Esophagus muscularis mucosa (tissue), 4 donors: ENCODE measurements at regions not wholly inside any gene's neighbourhood (a gene's known extent, or its start where the extent isn't known, plus 50 kb on each side); places are given as distances from the start of the nearest gene placed in this dataset.

ENCODE experiments used
- DNase-seq: peaks from one replicate; pipeline ENCODE4 v3.0.0-alpha.2; 2017; ENCODE audit errors: extremely low spot score
- H3K27ac ChIP-seq, 4 donors: fragments of 200-600 bp; sonication (generic); replicated peaks in 1 of 4; 1 replicate in 3 of 4; 2 replicates in 1 of 4; pipeline ENCODE4 v1.5.1; 2016 to 2019; ENCODE audit warnings: mild to moderate bottlenecking in 1 of 4
- H3K27me3 ChIP-seq, 4 donors: fragments of 200-600 bp; sonication (generic); one replicate each; pipeline versions ENCODE4 v1.5.1 to v1.6.0; 2016 to 2019
- H3K36me3 ChIP-seq, 4 donors: fragments of 200-600 bp; sonication (generic); one replicate each; pipeline ENCODE4 v1.5.1; 2016 to 2019
- H3K4me1 ChIP-seq, 4 donors: fragments of 200-600 bp; sonication (generic); one replicate each; pipeline ENCODE4 v1.5.1; 2016 to 2019
- H3K4me3 ChIP-seq, 4 donors: fragments of 200-600 bp; sonication (generic); 1 replicate in 2 of 4; 2 replicates in 2 of 4; pipeline ENCODE4 v1.5.1; 2016 to 2019; ENCODE audit warnings: mild to moderate bottlenecking in 4 of 4, moderate library complexity in 1 of 4
- H3K9me3 ChIP-seq, 4 donors: fragments of 200-600 bp; sonication (generic); 1 replicate in 3 of 4; 2 replicates in 1 of 4; pipeline ENCODE4 v1.5.1; 2016 to 2019
- EP300 ChIP-seq: sonication (generic); formaldehyde crosslinking; IDR thresholded peaks from one replicate; pipeline ENCODE4 v1.6.1; 2017; ENCODE audit warnings: antibody characterized with exemption
- POLR2A ChIP-seq: fragments of 450-650 bp; IDR thresholded peaks from one replicate; pipeline ENCODE4 v1.6.1; 2017; ENCODE audit warnings: antibody characterized with exemption, moderate library complexity, mild to moderate bottlenecking, low read depth
- POLR2AphosphoS5 ChIP-seq, 2 donors: sonication (generic); formaldehyde crosslinking; IDR thresholded peaks; one replicate each; pipeline ENCODE4 v1.6.1; 2017; ENCODE audit warnings: antibody characterized with exemption in 2 of 2
- WGBS: methylation state at CpG from one replicate; pipeline ENCODE4 v1.1.5; 2018; 5-methylcytosine and 5-hydroxymethylcytosine counted together
- intact Hi-C: fragments of 100-400 bp; cut with DNase I; formaldehyde crosslinking; loops from one replicate; pipeline ENCODE4 v1.15.1; 2023
- TF ChIP-seq, protein P1 (sequence below), 3 experiments: fragments of 200-600 bp in 2 of 3; fragments of 450-650 bp in 1 of 3; sonication (generic) in 2 of 3; IDR thresholded peaks; one replicate each; pipeline ENCODE4 v1.5.1; 2017 to 2019; ENCODE audit warnings: antibody characterized with exemption in 3 of 3, mild to moderate bottlenecking in 2 of 3, moderate library complexity in 1 of 3

DNA sequence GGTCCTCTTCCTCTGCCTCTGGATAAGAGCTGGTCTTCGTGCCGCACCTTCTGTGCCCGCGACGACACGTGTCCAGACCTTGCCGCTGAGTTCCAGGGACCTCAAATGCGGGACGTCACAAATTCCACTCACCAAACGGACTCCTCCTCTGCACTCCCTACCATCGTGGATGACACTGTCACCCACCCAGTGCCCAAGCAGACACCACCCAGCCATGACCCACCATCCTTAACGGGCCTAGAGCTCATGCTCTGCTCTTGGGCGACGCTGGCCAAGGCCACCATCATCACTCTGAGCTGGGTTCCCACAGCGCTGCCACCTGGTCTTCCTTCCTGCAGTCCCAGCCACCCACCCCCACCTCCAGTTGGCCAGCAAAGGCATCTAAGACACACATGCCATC lies 96.4 kb upstream of the RPL38 start:
- H3K27ac ChIP-seq = no peak overlapping the region
- no peaks in the 10 kb centered on the region for H3K9me3 ChIP-seq
- intact Hi-C loops = no loop called here
- no peak for TF ChIP-seq POLR2AphosphoS5 (IDR thresholded peaks at IDR 0.05)
- TF ChIP-seq POLR2A = no peak
- TF ChIP-seq, protein P1, sequence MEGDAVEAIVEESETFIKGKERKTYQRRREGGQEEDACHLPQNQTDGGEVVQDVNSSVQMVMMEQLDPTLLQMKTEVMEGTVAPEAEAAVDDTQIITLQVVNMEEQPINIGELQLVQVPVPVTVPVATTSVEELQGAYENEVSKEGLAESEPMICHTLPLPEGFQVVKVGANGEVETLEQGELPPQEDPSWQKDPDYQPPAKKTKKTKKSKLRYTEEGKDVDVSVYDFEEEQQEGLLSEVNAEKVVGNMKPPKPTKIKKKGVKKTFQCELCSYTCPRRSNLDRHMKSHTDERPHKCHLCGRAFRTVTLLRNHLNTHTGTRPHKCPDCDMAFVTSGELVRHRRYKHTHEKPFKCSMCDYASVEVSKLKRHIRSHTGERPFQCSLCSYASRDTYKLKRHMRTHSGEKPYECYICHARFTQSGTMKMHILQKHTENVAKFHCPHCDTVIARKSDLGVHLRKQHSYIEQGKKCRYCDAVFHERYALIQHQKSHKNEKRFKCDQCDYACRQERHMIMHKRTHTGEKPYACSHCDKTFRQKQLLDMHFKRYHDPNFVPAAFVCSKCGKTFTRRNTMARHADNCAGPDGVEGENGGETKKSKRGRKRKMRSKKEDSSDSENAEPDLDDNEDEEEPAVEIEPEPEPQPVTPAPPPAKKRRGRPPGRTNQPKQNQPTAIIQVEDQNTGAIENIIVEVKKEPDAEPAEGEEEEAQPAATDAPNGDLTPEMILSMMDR (IDR thresholded peaks at IDR 0.05) = no peak
- TF ChIP-seq EP300 = no peak
- no peaks in the 10 kb centered on the region for H3K36me3 ChIP-seq
- no peak for DNase-seq
- H3K27me3 ChIP-seq = peaks cover 0 to 63% (median 0%) of the 10 kb centered on the region in 4 donors
- no peak overlapping the region for H3K4me3 ChIP-seq
- no peaks in the 10 kb centered on the region for H3K4me1 ChIP-seq
- WGBS = 92% methylated on average over 15 of the region's 15 CpGs

DNA sequence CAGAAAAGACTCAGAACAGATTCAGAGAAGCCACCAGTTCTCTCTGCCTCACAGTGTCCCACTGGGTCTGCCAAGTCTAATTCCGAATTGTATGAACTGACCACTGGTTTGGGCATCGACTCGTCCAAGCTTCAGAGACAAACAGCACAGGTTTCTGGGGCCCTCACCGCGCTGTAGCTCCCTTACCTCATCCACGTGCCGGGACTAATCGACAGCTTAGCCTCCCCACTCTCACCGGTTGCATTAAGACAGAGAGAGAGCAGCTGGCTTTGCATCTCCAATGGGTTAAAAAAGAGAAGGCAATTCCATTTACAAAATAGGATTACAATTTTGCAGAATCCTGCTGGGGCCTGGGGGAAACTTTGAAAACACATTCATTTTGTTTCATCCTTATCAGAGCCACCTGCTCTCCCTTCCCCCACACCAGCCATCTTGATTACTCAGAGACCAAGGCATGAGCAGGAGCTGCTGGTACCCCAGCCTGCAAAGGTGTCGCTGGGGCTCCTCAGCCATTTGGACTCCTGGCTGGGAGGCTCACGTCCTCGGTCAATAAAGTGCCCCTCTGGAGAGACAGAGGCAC lies 95.3 kb upstream of the RPL38 start:
- intact Hi-C loops = no loop called here
- 65% methylated on average over 12 of the region's 12 CpGs for WGBS
- H3K4me3 ChIP-seq = no peak overlapping the region
- no peaks in the 10 kb centered on the region for H3K4me1 ChIP-seq
- peaks cover 0 to 54% (median under 1%) of the 10 kb centered on the region in 4 donors for H3K27me3 ChIP-seq
- TF ChIP-seq, protein P1 (IDR thresholded peaks at IDR 0.05) = no peak
- TF ChIP-seq EP300 = no peak
- TF ChIP-seq POLR2AphosphoS5 (IDR thresholded peaks at IDR 0.05) = no peak
- no peak for TF ChIP-seq POLR2A
- H3K9me3 ChIP-seq = no peaks in the 10 kb centered on the region
- no peak for DNase-seq
- no peaks in the 10 kb centered on the region for H3K36me3 ChIP-seq
- no peak overlapping the region for H3K27ac ChIP-seq

DNA sequence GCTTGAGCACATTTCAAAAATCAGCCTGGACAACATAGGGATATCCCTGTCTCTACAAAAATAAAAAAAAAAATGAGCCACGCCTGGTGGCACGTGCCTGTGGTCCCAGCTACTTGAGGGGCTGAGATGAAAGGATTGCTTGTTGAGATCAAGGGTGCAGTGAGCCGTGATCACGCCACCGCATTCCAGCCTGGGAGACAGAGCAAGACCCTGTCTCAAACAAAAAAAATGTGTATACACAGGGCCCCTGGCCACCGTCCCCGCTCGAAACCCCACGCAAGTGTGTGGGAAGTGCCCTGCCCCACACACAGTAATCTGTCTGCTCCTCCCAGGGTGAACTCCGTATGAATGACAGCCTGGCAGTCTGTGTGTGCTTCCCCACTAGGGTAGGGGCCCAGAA lies 93.0 kb upstream of the RPL38 start:
- WGBS = 35% methylated on average over 10 of the region's 10 CpGs
- H3K27me3 ChIP-seq = peaks cover 0 to 74% (median 4%) of the 10 kb centered on the region in 4 donors

DNA sequence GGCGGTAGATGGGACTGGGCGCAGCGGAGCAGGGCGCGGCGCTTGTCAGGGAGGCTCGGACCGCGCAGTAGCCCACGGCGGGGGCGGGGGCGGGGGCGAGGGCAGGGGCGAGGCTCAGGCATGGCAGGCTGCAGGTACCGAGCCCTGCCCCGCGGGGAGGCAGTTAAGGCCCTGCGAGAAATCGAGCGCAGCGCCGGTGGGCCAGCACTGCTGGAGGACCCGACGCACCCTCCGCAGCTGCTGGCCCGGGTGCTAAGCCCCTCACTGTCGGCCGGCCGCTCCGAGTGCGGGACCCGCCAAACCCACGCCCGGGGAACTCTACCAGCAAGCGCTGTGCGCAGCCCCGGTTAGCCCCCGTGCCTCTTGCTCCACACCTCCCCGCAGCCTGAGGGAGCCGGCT lies 90.2 kb upstream of the RPL38 start:
- TF ChIP-seq POLR2AphosphoS5 (IDR thresholded peaks at IDR 0.05) (no peak), EP300 (no peak), POLR2A (no peak)
- TF ChIP-seq, protein P1 (IDR thresholded peaks at IDR 0.05) = no peak
- intact Hi-C loops = no loop called here
- no peak for DNase-seq
- H3K4me1 ChIP-seq = no peaks in the 10 kb centered on the region
- WGBS = 97% methylated on average over 21 of the region's 41 CpGs
- H3K4me3 ChIP-seq = no peak overlapping the region
- peaks cover 0 to 80% (median 4%) of the 10 kb centered on the region in 4 donors for H3K27me3 ChIP-seq
- H3K36me3 ChIP-seq = no peaks in the 10 kb centered on the region
- no peaks in the 10 kb centered on the region for H3K9me3 ChIP-seq
- H3K27ac ChIP-seq = no peak overlapping the region

More for the DNA sequence above, 93.0 kb upstream of the RPL38 start:
- Histone ChIP-seq H3K9me3 (no peaks in the 10 kb centered on the region), H3K36me3 (no peaks in the 10 kb centered on the region), H3K4me3 (no peak overlapping the region), H3K27ac (no peak overlapping the region), H3K4me1 (no peaks in the 10 kb centered on the region)
- no peak for DNase-seq
- TF ChIP-seq POLR2A (no peak), EP300 (no peak), POLR2AphosphoS5 (IDR thresholded peaks at IDR 0.05) (no peak)
- TF ChIP-seq, protein P1 (IDR thresholded peaks at IDR 0.05) = no peak
- intact Hi-C loops = no loop called here

DNA sequence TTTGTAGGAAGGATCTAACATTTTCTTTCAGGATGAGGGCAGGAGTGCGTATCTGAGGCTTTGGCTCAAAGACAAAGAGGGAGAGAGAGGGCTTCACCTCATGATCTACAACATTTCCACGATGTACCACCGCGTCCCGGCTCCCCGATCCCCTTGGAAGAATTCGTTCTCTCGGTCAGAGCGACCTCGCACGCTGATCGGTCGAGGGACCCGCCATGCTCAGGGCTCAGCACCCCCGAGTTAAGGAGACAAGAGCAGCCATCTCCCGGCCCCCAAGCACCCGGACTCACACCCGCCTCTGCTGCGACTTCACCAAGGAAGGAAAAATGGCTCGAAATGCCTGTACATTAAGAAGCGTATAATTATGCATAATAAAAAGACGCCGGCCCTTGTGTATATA lies 89.5 kb upstream of the RPL38 start:
- no peak overlapping the region for H3K4me3 ChIP-seq
- TF ChIP-seq, protein P1 (IDR thresholded peaks at IDR 0.05) = no peak
- TF ChIP-seq POLR2A (no peak), EP300 (no peak), POLR2AphosphoS5 (IDR thresholded peaks at IDR 0.05) (no peak)
- H3K9me3 ChIP-seq = no peaks in the 10 kb centered on the region
- 47% methylated on average over 22 of the region's 23 CpGs for WGBS
- peaks cover 0 to 76% (median 4%) of the 10 kb centered on the region in 4 donors for H3K27me3 ChIP-seq
- no peaks in the 10 kb centered on the region for H3K36me3 ChIP-seq
- no peaks in the 10 kb centered on the region for H3K4me1 ChIP-seq
- intact Hi-C loops = no loop called here
- no peak for DNase-seq
- H3K27ac ChIP-seq = no peak overlapping the region
